T-helper 17 cell (primary cell): ENCODE measurements at regions not wholly inside any gene's neighbourhood (a gene's known extent, or its start where the extent isn't known, plus 50 kb on each side); places are given as distances from the start of the nearest gene placed in this dataset.

Experiments
- ATAC-seq: fragments of 150-1000 bp; cut with Tn5 transposase; 2 replicates; pipeline ENCODE4 v1.10.0; 2021; ENCODE audit warnings: mild to moderate bottlenecking, moderate library complexity
- DNase-seq, 3 donors: peaks; one replicate each; pipeline versions ENCODE4 v3.0.0 to v3.0.0-alpha.2; 2020 to 2021
- H3K9me3 ChIP-seq: one replicate; pipeline ENCODE4 v1.7.0; 2013; ENCODE audit warnings: low read length, mild to moderate bottlenecking; ENCODE audit not compliant: control insufficient read depth, poor library complexity, severe bottlenecking
- H3K27ac Mint-ChIP-seq: one replicate; pipeline ENCODE4 v1.8.0; 2022; ENCODE audit warnings: mild to moderate bottlenecking, moderate library complexity, mixed read lengths
- H3K27me3 Mint-ChIP-seq: one replicate; pipeline ENCODE4 v1.8.0; 2022; ENCODE audit warnings: mixed read lengths
- H3K36me3 Mint-ChIP-seq: one replicate; pipeline ENCODE4 v1.8.0; 2022; ENCODE audit warnings: low read depth, mixed read lengths
- H3K4me1 Mint-ChIP-seq: one replicate; pipeline ENCODE4 v1.8.0; 2022; ENCODE audit warnings: mild to moderate bottlenecking, mixed read lengths
- H3K4me3 Mint-ChIP-seq: one replicate; pipeline ENCODE4 v1.8.0; 2022; ENCODE audit warnings: mild to moderate bottlenecking, moderate library complexity, mixed read lengths

GRCh38 chr14:53501361-53502211 lies 348.5 kb upstream of the DDHD1 start:
- Mint-ChIP-seq H3K4me1 (no peaks in the 10 kb centered on the region), H3K27me3 (no peaks in the 10 kb centered on the region), H3K4me3 (no peak overlapping the region), H3K27ac (no peak overlapping the region), H3K36me3 (peaks cover under 1% of the 10 kb centered on the region)
- no peak for DNase-seq
- no peaks in the 10 kb centered on the region for H3K9me3 ChIP-seq
- no peak for ATAC-seq

- no peaks in the 10 kb centered on the region for H3K27me3 Mint-ChIP-seq
- DNase-seq (no peak), ATAC-seq (no peak)
- H3K9me3 ChIP-seq = no peaks in the 10 kb centered on the region
- H3K36me3 Mint-ChIP-seq = peaks cover 3% of the 10 kb centered on the region
- no peaks in the 10 kb centered on the region for H3K4me1 Mint-ChIP-seq
- H3K27ac Mint-ChIP-seq = no peak overlapping the region
- no peak overlapping the region for H3K4me3 Mint-ChIP-seq
Measured at GRCh38 chr14:53500191-53500590, 347.1 kb upstream of the DDHD1 start.

- no peak for ATAC-seq
- Mint-ChIP-seq H3K36me3 (peaks cover 3% of the 10 kb centered on the region), H3K27ac (no peak overlapping the region), H3K27me3 (no peaks in the 10 kb centered on the region), H3K4me3 (no peak overlapping the region), H3K4me1 (no peaks in the 10 kb centered on the region)
- H3K9me3 ChIP-seq = no peaks in the 10 kb centered on the region
- no peak for DNase-seq
Measured at GRCh38 chr14:53496668-53497067, 343.5 kb upstream of the DDHD1 start.

- DNase-seq (no peak), ATAC-seq (no peak)
- no peaks in the 10 kb centered on the region for H3K9me3 ChIP-seq
- H3K36me3 Mint-ChIP-seq = peaks cover 3% of the 10 kb centered on the region
- H3K4me3 Mint-ChIP-seq = no peak overlapping the region
- H3K27me3 Mint-ChIP-seq = no peaks in the 10 kb centered on the region
- no peaks in the 10 kb centered on the region for H3K4me1 Mint-ChIP-seq
- H3K27ac Mint-ChIP-seq = no peak overlapping the region
Measured at GRCh38 chr14:53495846-53496343, 342.8 kb upstream of the DDHD1 start.

- H3K9me3 ChIP-seq = no peaks in the 10 kb centered on the region
- ATAC-seq (no peak), DNase-seq (no peak)
- Mint-ChIP-seq H3K4me3 (no peak overlapping the region), H3K36me3 (peaks cover 3% of the 10 kb centered on the region), H3K27ac (no peak overlapping the region), H3K27me3 (no peaks in the 10 kb centered on the region), H3K4me1 (no peaks in the 10 kb centered on the region)
Measured at GRCh38 chr14:53494587-53494986, 341.5 kb upstream of the DDHD1 start.

- ATAC-seq (no peak), DNase-seq (no peak)
- no peak overlapping the region for H3K4me3 Mint-ChIP-seq
- H3K27me3 Mint-ChIP-seq = no peaks in the 10 kb centered on the region
- no peaks in the 10 kb centered on the region for H3K9me3 ChIP-seq
- no peaks in the 10 kb centered on the region for H3K4me1 Mint-ChIP-seq
- no peak overlapping the region for H3K27ac Mint-ChIP-seq
- peaks cover 3% of the 10 kb centered on the region for H3K36me3 Mint-ChIP-seq
Measured at GRCh38 chr14:53493860-53494259, 340.7 kb upstream of the DDHD1 start.

- Mint-ChIP-seq H3K4me3 (no peak overlapping the region), H3K4me1 (no peaks in the 10 kb centered on the region), H3K36me3 (peaks cover 3% of the 10 kb centered on the region), H3K27ac (no peak overlapping the region), H3K27me3 (no peaks in the 10 kb centered on the region)
- no peaks in the 10 kb centered on the region for H3K9me3 ChIP-seq
- DNase-seq (no peak), ATAC-seq (no peak)
Measured at GRCh38 chr14:53493320-53493719, 340.2 kb upstream of the DDHD1 start.

GRCh38 chr14:53491884-53492277 lies 338.8 kb upstream of the DDHD1 start:
- no peak overlapping the region for H3K4me3 Mint-ChIP-seq
- no peaks in the 10 kb centered on the region for H3K4me1 Mint-ChIP-seq
- ATAC-seq (no peak), DNase-seq (no peak)
- H3K27ac Mint-ChIP-seq = no peak overlapping the region
- H3K27me3 Mint-ChIP-seq = no peaks in the 10 kb centered on the region
- peaks cover 3% of the 10 kb centered on the region for H3K36me3 Mint-ChIP-seq
- H3K9me3 ChIP-seq = no peaks in the 10 kb centered on the region

GRCh38 chr14:53491256-53491883 lies 338.2 kb upstream of the DDHD1 start:
- peaks cover under 1% of the 10 kb centered on the region for H3K36me3 Mint-ChIP-seq
- H3K27me3 Mint-ChIP-seq = no peaks in the 10 kb centered on the region
- H3K27ac Mint-ChIP-seq = no peak overlapping the region
- no peak overlapping the region for H3K4me3 Mint-ChIP-seq
- H3K4me1 Mint-ChIP-seq = no peaks in the 10 kb centered on the region
- DNase-seq (no peak), ATAC-seq (no peak)
- H3K9me3 ChIP-seq = no peaks in the 10 kb centered on the region

GRCh38 chr14:53478174-53478573 lies 325.1 kb upstream of the DDHD1 start:
- ATAC-seq = no peak
- H3K4me1 Mint-ChIP-seq = no peaks in the 10 kb centered on the region
- no peaks in the 10 kb centered on the region for H3K27me3 Mint-ChIP-seq

GRCh38 chr14:53473480-53473879 lies 320.4 kb upstream of the DDHD1 start:
- H3K4me3 Mint-ChIP-seq = no peak overlapping the region
- H3K9me3 ChIP-seq = no peaks in the 10 kb centered on the region
- H3K27ac Mint-ChIP-seq = no peak overlapping the region
- H3K27me3 Mint-ChIP-seq = no peaks in the 10 kb centered on the region
- no peaks in the 10 kb centered on the region for H3K4me1 Mint-ChIP-seq
- no peak for ATAC-seq
- DNase-seq = no peak
- H3K36me3 Mint-ChIP-seq = peaks cover 3% of the 10 kb centered on the region

More at GRCh38 chr14:53478174-53478573, 325.1 kb upstream of the DDHD1 start:
- no peak for DNase-seq
- H3K36me3 Mint-ChIP-seq = peaks cover 4% of the 10 kb centered on the region
- no peak overlapping the region for H3K4me3 Mint-ChIP-seq
- no peak overlapping the region for H3K27ac Mint-ChIP-seq
- no peaks in the 10 kb centered on the region for H3K9me3 ChIP-seq

GRCh38 chr14:53472306-53472705 lies 319.2 kb upstream of the DDHD1 start:
- Mint-ChIP-seq H3K4me1 (no peaks in the 10 kb centered on the region), H3K36me3 (peaks cover 3% of the 10 kb centered on the region), H3K27ac (no peak overlapping the region), H3K4me3 (no peak overlapping the region), H3K27me3 (no peaks in the 10 kb centered on the region)
- no peak for ATAC-seq
- H3K9me3 ChIP-seq = no peaks in the 10 kb centered on the region
- DNase-seq = no peak

GRCh38 chr14:53470351-53471043 lies 317.4 kb upstream of the DDHD1 start:
- Mint-ChIP-seq H3K4me3 (no peak overlapping the region), H3K27ac (no peak overlapping the region), H3K27me3 (no peaks in the 10 kb centered on the region)

More at GRCh38 chr14:53470351-53471043, 317.4 kb upstream of the DDHD1 start:
- DNase-seq = no peak
- ATAC-seq = no peak
- Mint-ChIP-seq H3K36me3 (no peaks in the 10 kb centered on the region), H3K4me1 (no peaks in the 10 kb centered on the region)
- no peaks in the 10 kb centered on the region for H3K9me3 ChIP-seq
